OCI-LY1 (cell line): ENCODE measurements at regions not wholly inside any gene's neighbourhood (a gene's known extent, or its start where the extent isn't known, plus 50 kb on each side); places are given as distances from the start of the nearest gene placed in this dataset.

Experiments used
- CTCF ChIP-seq: fragments of 200-600 bp; sonication (generic), shearing (Covaris generic); IDR thresholded peaks from 2 replicates; pipeline ENCODE4 v1.5.1; 2017; ENCODE audit warnings: mild to moderate bottlenecking, antibody characterized with exemption, low read length, moderate library complexity, mixed read lengths
- EZH2 ChIP-seq: fragments of 200-600 bp; sonication (generic), shearing (Covaris generic); IDR thresholded peaks from 2 replicates; pipeline ENCODE4 v1.8.0; 2017; ENCODE audit warnings: borderline replicate concordance, mixed run types, mild to moderate bottlenecking, antibody characterized with exemption, low read length, moderate library complexity, mixed read lengths

DNA sequence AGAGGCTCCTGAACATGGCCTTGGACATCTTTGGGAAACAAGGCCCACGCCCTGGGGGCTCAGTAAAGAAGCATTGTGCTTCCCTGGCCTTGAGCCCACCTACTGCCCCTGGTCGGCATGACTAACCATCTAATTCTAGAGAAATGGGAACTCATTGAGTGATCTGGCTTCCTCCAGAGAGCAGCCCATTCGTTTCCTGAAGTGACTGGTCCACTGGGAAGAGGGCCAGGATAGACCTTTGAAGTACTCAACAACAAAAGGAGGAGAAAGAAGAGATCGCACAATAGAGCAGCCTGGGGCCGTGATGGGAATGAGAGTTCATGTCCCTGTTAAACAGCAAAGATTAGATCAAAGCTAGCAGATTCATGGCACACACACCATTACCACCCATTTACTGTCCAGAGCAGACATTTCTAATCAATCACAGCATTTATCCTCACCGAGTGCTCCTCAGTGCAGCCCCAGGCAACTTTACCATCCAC, 514.4 kb upstream of the PROK2 start:
- TF ChIP-seq CTCF = no peak
- TF ChIP-seq EZH2 = no peak
